Caco-2 (cell line): ENCODE measurements at regions not wholly inside any gene's neighbourhood (a gene's known extent, or its start where the extent isn't known, plus 50 kb on each side); places are given as distances from the start of the nearest gene placed in this dataset.

ENCODE experiments used
- BruUV-seq: library from RNA; stranded (reverse); fragments of 400-500 nt; replicated peaks from 2 replicates; lab custom pipeline; 2021; lab: Mats Ljungman, UMichigan
- CTCF ChIA-PET: fragments of 300-600 bp; sonication (Branson Sonifier 250); formaldehyde crosslinking; loops from one replicate; lab custom pipeline; 2022; ENCODE audit warnings: antibody characterized with exemption; lab: Charles Lee
- POLR2A ChIA-PET: fragments of 300-600 bp; sonication (Branson Sonifier 250); formaldehyde crosslinking; loops from one replicate; lab custom pipeline; 2022; ENCODE audit warnings: antibody characterized with exemption; lab: Charles Lee
- DNase-seq, 2 experiments: peaks; one replicate each; pipeline versions ENCODE4 v3.0.0 to v3.0.0-alpha.2; 2020 to 2022
- H3K27me3 ChIP-seq: replicated peaks from 2 replicates; pipeline ENCODE4 v1.6.0; 2011; ENCODE audit warnings: low read length; ENCODE audit not compliant: control insufficient read depth, insufficient read depth
- H3K36me3 ChIP-seq: 2 replicates; pipeline ENCODE4 v1.5.1; 2011; ENCODE audit warnings: low read length; ENCODE audit not compliant: control insufficient read depth, insufficient read depth
- H3K4me1 ChIP-seq: fragments of 250-450 bp; sonication (Bioruptor Pico); 2 replicates; pipeline ENCODE4 v1.5.1; 2020; ENCODE audit warnings: mild to moderate bottlenecking
- H3K4me3 ChIP-seq: 2 replicates; pipeline ENCODE4 v1.5.1; 2011; ENCODE audit warnings: low read depth, mild to moderate bottlenecking, control low read depth, low read length
- H3K9me3 ChIP-seq: fragments of 250-450 bp; sonication (Bioruptor Pico); 2 replicates; pipeline ENCODE4 v1.5.1; 2020; ENCODE audit warnings: mild to moderate bottlenecking, moderate library complexity
- H3K27ac Mint-ChIP-seq: one replicate; pipeline ENCODE4 v1.8.0; 2022; ENCODE audit warnings: mixed read lengths; ENCODE audit not compliant: unreplicated experiment
- H3K27me3 Mint-ChIP-seq: one replicate; pipeline ENCODE4 v1.8.0; 2022; ENCODE audit warnings: mixed read lengths; ENCODE audit not compliant: insufficient read depth, unreplicated experiment
- H3K36me3 Mint-ChIP-seq: one replicate; pipeline ENCODE4 v1.8.0; 2022; ENCODE audit warnings: mild to moderate bottlenecking, mixed read lengths; ENCODE audit not compliant: insufficient read depth, unreplicated experiment
- H3K4me1 Mint-ChIP-seq: one replicate; pipeline ENCODE4 v1.8.0; 2022; ENCODE audit warnings: low read depth, mixed read lengths; ENCODE audit not compliant: unreplicated experiment
- H3K4me3 Mint-ChIP-seq: one replicate; pipeline ENCODE4 v1.8.0; 2022; ENCODE audit warnings: mild to moderate bottlenecking, moderate library complexity, mixed read lengths; ENCODE audit not compliant: unreplicated experiment
- H3K9me3 Mint-ChIP-seq: one replicate; pipeline ENCODE4 v1.8.0; 2022; ENCODE audit warnings: mixed read lengths; ENCODE audit not compliant: unreplicated experiment
- CTCF ChIP-seq, 2 experiments: fragments of 200-600 bp in 1 of 2; IDR thresholded peaks; 1 replicate in 1 of 2; 2 replicates in 1 of 2; pipeline versions ENCODE4 v1.5.1 to v1.8.0; 2011 to 2022; ENCODE audit warnings: antibody characterized with exemption in 1 of 2, control low read depth in 1 of 2, inconsistent platforms in 1 of 2, low read depth in 1 of 2, low read length in 1 of 2, mild to moderate bottlenecking in 1 of 2, moderate library complexity in 1 of 2; ENCODE audit not compliant: insufficient read depth in 1 of 2, severe bottlenecking in 1 of 2, unreplicated experiment in 1 of 2
- intact Hi-C: fragments of 100-400 bp; cut with micrococcal nuclease; formaldehyde crosslinking; loops from one replicate; pipeline ENCODE4 v1.10.0; 2022; ENCODE audit not compliant: unreplicated experiment

- Histone ChIP-seq H3K4me1 (no peaks in the 10 kb centered on the region), H3K27me3 (no peaks in the 10 kb centered on the region), H3K36me3 (no peaks in the 10 kb centered on the region), H3K4me3 (no peak overlapping the region), H3K9me3 (no peaks in the 10 kb centered on the region)
- BruUV-seq: no TSS peak
- ChIA-PET CTCF (interaction anchor here (0.6 kb wide), 2 partner anchors 178 to 1086 kb away, joined by 3 to 4 read pairs; no protein-coding TSS in a partner anchor), POLR2A (no interaction called here)
- Mint-ChIP-seq H3K4me1 (no peaks in the 10 kb centered on the region), H3K4me3 (no peak overlapping the region), H3K36me3 (no peaks in the 10 kb centered on the region), H3K9me3 (no peaks in the 10 kb centered on the region), H3K27me3 (peaks cover 2% of the 10 kb centered on the region), H3K27ac (no peak overlapping the region)
- intact Hi-C loops: no loop called here
- no peak for TF ChIP-seq CTCF (IDR thresholded peaks at IDR 0.05; ENCODE audit: insufficient read depth in 1 of 2, low read depth in 1 of 2, low read length in 1 of 2, severe bottlenecking in 1 of 2, unreplicated experiment in 1 of 2)
- no peak for DNase-seq
These were observed 102.0 kb upstream of the HDAC9 start for GRCh38 chr7:18393465-18394118.

GRCh38 chr7:18395868-18396267 lies 99.7 kb upstream of the HDAC9 start:
- no peaks in the 10 kb centered on the region for H3K27me3 ChIP-seq

GRCh38 chr7:18396953-18397352 lies 98.6 kb upstream of the HDAC9 start:
- ChIA-PET CTCF (no interaction called here), POLR2A (no interaction called here)
- no peaks in the 10 kb centered on the region for H3K4me1 ChIP-seq
- Mint-ChIP-seq H3K36me3 (no peaks in the 10 kb centered on the region), H3K4me1 (no peaks in the 10 kb centered on the region), H3K27me3 (peaks cover 8% of the 10 kb centered on the region), H3K27ac (no peak overlapping the region), H3K9me3 (no peaks in the 10 kb centered on the region), H3K4me3 (no peak overlapping the region)
- no peaks in the 10 kb centered on the region for H3K27me3 ChIP-seq
- H3K36me3 ChIP-seq: no peaks in the 10 kb centered on the region
- TF ChIP-seq CTCF (IDR thresholded peaks at IDR 0.05; ENCODE audit: insufficient read depth in 1 of 2, low read depth in 1 of 2, low read length in 1 of 2, severe bottlenecking in 1 of 2, unreplicated experiment in 1 of 2): no peak
- BruUV-seq: no TSS peak
- intact Hi-C loops: no loop called here
- DNase-seq: no peak
- H3K4me3 ChIP-seq: no peak overlapping the region
- H3K9me3 ChIP-seq: no peaks in the 10 kb centered on the region

More at GRCh38 chr7:18395868-18396267, 99.7 kb upstream of the HDAC9 start:
- no peaks in the 10 kb centered on the region for H3K36me3 Mint-ChIP-seq
- no peaks in the 10 kb centered on the region for H3K4me1 Mint-ChIP-seq
- intact Hi-C loops: no loop called here
- peaks cover 5% of the 10 kb centered on the region for H3K27me3 Mint-ChIP-seq
- H3K36me3 ChIP-seq: no peaks in the 10 kb centered on the region
- no peaks in the 10 kb centered on the region for H3K4me1 ChIP-seq
- no peak for TF ChIP-seq CTCF (IDR thresholded peaks at IDR 0.05; ENCODE audit: insufficient read depth in 1 of 2, low read depth in 1 of 2, low read length in 1 of 2, severe bottlenecking in 1 of 2, unreplicated experiment in 1 of 2)
- no peak for DNase-seq
- CTCF ChIA-PET: no interaction called here
- H3K4me3 Mint-ChIP-seq: no peak overlapping the region
- no peak overlapping the region for H3K4me3 ChIP-seq
- H3K9me3 ChIP-seq: no peaks in the 10 kb centered on the region
- no TSS peak for BruUV-seq
- POLR2A ChIA-PET: no interaction called here
- no peaks in the 10 kb centered on the region for H3K9me3 Mint-ChIP-seq
- H3K27ac Mint-ChIP-seq: no peak overlapping the region
